ENCODE measurements at regions not wholly inside any gene's neighbourhood (a gene's known extent, or its start where the extent isn't known, plus 50 kb on each side); places are given as distances from the start of the nearest gene placed in this dataset.

GRCh38 chr22:44369916-44370801 lies 57.4 kb upstream of the SHISAL1 start:
- Histone ChIP-seq H3K27ac (ENCODE audit: extremely low read depth, low read depth, low read length) (no peak overlapping the region), H3K4me3 (ENCODE audit: low read depth, low read length) (no peak overlapping the region), H3K4me1 (ENCODE audit: control insufficient read depth, insufficient read depth, low read length) (no peaks in the 10 kb centered on the region), H3K9me3 (ENCODE audit: control insufficient read depth, insufficient read depth, low read depth, low read length) (no peaks in the 10 kb centered on the region), H3K36me3 (ENCODE audit: control insufficient read depth in 2 of 2, insufficient read depth in 1 of 2, low read length in 2 of 2) (no peaks in the 10 kb centered on the region)
- ChIA-PET CTCF (interaction anchor here (0.6 to 0.7 kb wide), 2 partner anchors 9 to 219 kb away, joined by 3 read pairs; no protein-coding TSS in a partner anchor), POLR2A (no interaction called here)
- TF ChIP-seq ZNF19 (tag by site-specific recombination; IDR thresholded peaks at IDR 0.05; ENCODE audit: low read depth) (no peak), SCRT1 (tag by site-specific recombination; IDR thresholded peaks at IDR 0.05; ENCODE audit: borderline replicate concordance) (peak; percentile 33; the same call in 1 of the 2 replicates), ZNF623 (tag by site-specific recombination; IDR thresholded peaks at IDR 0.05) (peak; percentile 47), SCRT2 (tag by site-specific recombination; IDR thresholded peaks at IDR 0.05) (peak; percentile 86), ZNF341 (tag by site-specific recombination; IDR thresholded peaks at IDR 0.05; ENCODE audit: low read depth) (0 out of 2 replicates have a peak, but pooled peaks have one; percentile 17)

GRCh38 chr22:44369293-44369661 lies 56.5 kb upstream of the SHISAL1 start:
- Histone ChIP-seq H3K4me3 (ENCODE audit: low read depth, low read length) (no peak overlapping the region), H3K9me3 (ENCODE audit: control insufficient read depth, insufficient read depth, low read depth, low read length) (no peaks in the 10 kb centered on the region), H3K27ac (ENCODE audit: extremely low read depth, low read depth, low read length) (no peak overlapping the region), H3K4me1 (ENCODE audit: control insufficient read depth, insufficient read depth, low read length) (no peaks in the 10 kb centered on the region), H3K36me3 (ENCODE audit: control insufficient read depth in 2 of 2, insufficient read depth in 1 of 2, low read length in 2 of 2) (no peaks in the 10 kb centered on the region)
- ChIA-PET POLR2A (no interaction called here), CTCF (interaction anchor here (0.6 to 0.7 kb wide), 2 partner anchors 8 to 220 kb away, joined by 3 read pairs; no protein-coding TSS in a partner anchor)
- TF ChIP-seq ZNF24 (tag by site-specific recombination; IDR thresholded peaks at IDR 0.05) (no peak), ZSCAN4 (tag by site-specific recombination; IDR thresholded peaks at IDR 0.05) (no peak), ZNF639 (tag by site-specific recombination; IDR thresholded peaks at IDR 0.05) (no peak)

- no peaks in the 10 kb centered on the region for H3K4me1 ChIP-seq (ENCODE audit: control insufficient read depth, insufficient read depth, low read length)
- H3K36me3 ChIP-seq (ENCODE audit: control insufficient read depth in 2 of 2, insufficient read depth in 1 of 2, low read length in 2 of 2): no peaks in the 10 kb centered on the region
- no peak overlapping the region for H3K27ac ChIP-seq (ENCODE audit: extremely low read depth, low read depth, low read length)
- no peak overlapping the region for H3K4me3 ChIP-seq (ENCODE audit: low read depth, low read length)
- CTCF ChIA-PET: interaction anchor here (0.7 kb wide), 1 partner anchor 287 kb away, joined by 3 read pairs; no protein-coding TSS in a partner anchor
- TF ChIP-seq ZNF596 (tag by site-specific recombination; IDR thresholded peaks at IDR 0.05) (no peak), ZNF530 (tag by site-specific recombination; IDR thresholded peaks at IDR 0.05; ENCODE audit: low read depth) (no peak), ZNF169 (tag by site-specific recombination; IDR thresholded peaks at IDR 0.05) (no peak), ZNF404 (tag by site-specific recombination; IDR thresholded peaks at IDR 0.05) (no peak), ZSCAN5A (tag by site-specific recombination; IDR thresholded peaks at IDR 0.05) (no peak), KLF16 (tag by site-specific recombination; IDR thresholded peaks at IDR 0.05) (no peak), ZNF211 (tag by site-specific recombination; IDR thresholded peaks at IDR 0.05; ENCODE audit: low read depth) (no peak)
- POLR2A ChIA-PET: no interaction called here
- H3K9me3 ChIP-seq (ENCODE audit: control insufficient read depth, insufficient read depth, low read depth, low read length): no peaks in the 10 kb centered on the region
These were observed 56.0 kb upstream of the SHISAL1 start for GRCh38 chr22:44368611-44369292.
